SK-N-MC (cell line): ENCODE measurements at regions not wholly inside any gene's neighbourhood (a gene's known extent, or its start where the extent isn't known, plus 50 kb on each side); places are given as distances from the start of the nearest gene placed in this dataset.

Experiments used
- EZH2 ChIP-seq: fragments of 200-600 bp; sonication (generic); IDR thresholded peaks from one replicate; pipeline ENCODE4 v1.6.1; 2017; ENCODE audit warnings: antibody characterized with exemption
- FOXP2 ChIP-seq: optimal IDR thresholded peaks from 2 replicates; pipeline ENCODE3; 2011; ENCODE audit warnings: mild to moderate bottlenecking, moderate library complexity; ENCODE audit not compliant: insufficient read depth; ENCODE audit errors: extremely low read length, control extremely low read depth
- POLR2AphosphoS5 ChIP-seq: IDR thresholded peaks from 2 replicates; pipeline ENCODE4 v1.6.1; 2012; ENCODE audit warnings: mild to moderate bottlenecking, low read depth, low read length, borderline replicate concordance

DNA sequence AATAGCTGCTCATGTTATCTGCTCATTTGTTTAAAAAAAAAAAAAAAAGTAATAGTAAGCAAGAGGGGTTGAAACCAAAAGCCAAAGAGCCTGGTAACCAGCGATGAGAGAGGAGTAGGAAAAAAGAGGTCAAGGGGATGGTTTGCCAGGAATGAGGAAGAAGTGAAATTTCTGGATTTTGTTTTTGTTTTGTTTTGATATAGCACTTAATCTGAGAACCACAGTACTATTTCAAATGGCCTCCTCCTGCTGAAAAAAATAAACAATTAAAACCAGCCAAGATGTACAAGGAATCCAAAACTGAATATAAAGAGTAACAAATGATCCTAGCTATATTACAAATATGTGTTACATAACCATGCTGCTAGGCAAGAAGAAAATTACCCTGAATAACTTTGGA lies 213.1 kb downstream of the FGFR2 start:
- no peak for TF ChIP-seq EZH2
- TF ChIP-seq POLR2AphosphoS5 = no peak
- no peak for TF ChIP-seq FOXP2
